Aorta (tissue), 5 donors: ENCODE measurements at regions not wholly inside any gene's neighbourhood (a gene's known extent, or its start where the extent isn't known, plus 50 kb on each side); places are given as distances from the start of the nearest gene placed in this dataset.

Source experiments
- ATAC-seq: fragments of 200-7000 bp; cut with Tn5 transposase; one replicate; pipeline ENCODE4 v1.9.1; 2022; ENCODE audit warnings: moderate library complexity; ENCODE audit not compliant: low FRiP score
- DNase-seq, 2 donors: peaks; one replicate each; pipeline ENCODE4 v3.0.0-alpha.2; 2020
- H3K27ac ChIP-seq, 2 donors: one replicate each; pipeline ENCODE4 v1.5.1; 2013; ENCODE audit warnings: low read length in 2 of 2, mild to moderate bottlenecking in 2 of 2, moderate library complexity in 2 of 2, control low read depth in 1 of 2, inconsistent platforms in 1 of 2, low read depth in 1 of 2
- H3K27me3 ChIP-seq, 2 donors: one replicate each; pipeline ENCODE4 v1.6.1; 2013; ENCODE audit warnings: control low read depth in 1 of 2, low read length in 1 of 2, mild to moderate bottlenecking in 1 of 2, moderate library complexity in 1 of 2; ENCODE audit not compliant: insufficient read depth in 2 of 2, control insufficient read depth in 1 of 2
- H3K36me3 ChIP-seq, 2 donors: one replicate each; pipeline ENCODE4 v1.6.1; 2013; ENCODE audit warnings: control low read depth in 1 of 2, low read length in 1 of 2, mild to moderate bottlenecking in 1 of 2; ENCODE audit not compliant: insufficient read depth in 2 of 2, control insufficient read depth in 1 of 2
- H3K4me1 ChIP-seq, 2 donors: one replicate each; pipeline ENCODE4 v1.6.1; 2013; ENCODE audit warnings: low read length in 2 of 2, control low read depth in 1 of 2, mild to moderate bottlenecking in 1 of 2, moderate library complexity in 1 of 2; ENCODE audit not compliant: insufficient read depth in 2 of 2, control insufficient read depth in 1 of 2
- H3K4me3 ChIP-seq, 2 donors: one replicate each; pipeline ENCODE4 v1.5.1; 2013; ENCODE audit warnings: low read length in 2 of 2, control low read depth in 1 of 2, mild to moderate bottlenecking in 1 of 2
- H3K9me3 ChIP-seq: one replicate; pipeline ENCODE4 v1.6.1; 2013; ENCODE audit warnings: mild to moderate bottlenecking, low read length; ENCODE audit not compliant: control insufficient read depth
- WGBS, 2 donors: extraction: QIAGEN DNeasy Blood & Tissue Kit; methylation state at CpG; one replicate each; pipeline ENCODE4 v1.1.7; 2013; 5-methylcytosine and 5-hydroxymethylcytosine counted together
- intact Hi-C, 2 donors: fragments of 100-400 bp; cut with DNase I; formaldehyde crosslinking; loops; one replicate each; pipeline versions ENCODE4 v1.14.2 to v1.15.0; 2022
- donor health status: healthy with polysubstance abuse.
- donor health status: Bipolar disorder and iron deficiency.
- donor health status: DM: no; HTN: no; CAD: no.
- donor health status: DM: no; HTN: no; CAD: no.
- donor health status: DM: yes; HTN: yes; CAD: no.

DNA sequence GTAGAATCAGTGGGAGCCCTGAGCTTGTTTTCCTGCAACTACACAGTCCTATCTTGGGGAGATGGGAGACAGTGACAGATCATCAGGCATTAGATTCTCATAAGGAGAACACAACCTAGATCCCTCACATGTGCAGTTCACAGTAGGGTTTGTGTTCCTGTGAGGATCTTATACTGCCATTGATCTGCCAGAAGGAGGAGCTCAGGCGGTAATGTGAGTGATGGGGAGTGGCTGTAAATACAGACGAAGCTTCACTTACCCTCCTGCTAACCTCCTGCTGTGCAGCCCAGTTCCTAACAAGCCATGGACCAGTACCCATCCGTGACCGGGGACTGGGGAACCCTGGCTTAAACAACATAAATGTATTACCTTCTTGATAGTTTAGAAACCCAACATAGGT is 1034.1 kb downstream of the BCL11B start:
- Histone ChIP-seq H3K27me3 (peaks cover 0 to 1% of the 10 kb centered on the region in 2 donors), H3K9me3 (no peaks in the 10 kb centered on the region), H3K27ac (no peak overlapping the region), H3K4me3 (no peak overlapping the region), H3K36me3 (no peaks in the 10 kb centered on the region), H3K4me1 (no peaks in the 10 kb centered on the region)
- intact Hi-C loops: no loop called here
- ATAC-seq: no peak
- WGBS, 2 donors: 74 to 86% methylated on average over 4 of the region's 4 CpGs
- no peak for DNase-seq

DNA sequence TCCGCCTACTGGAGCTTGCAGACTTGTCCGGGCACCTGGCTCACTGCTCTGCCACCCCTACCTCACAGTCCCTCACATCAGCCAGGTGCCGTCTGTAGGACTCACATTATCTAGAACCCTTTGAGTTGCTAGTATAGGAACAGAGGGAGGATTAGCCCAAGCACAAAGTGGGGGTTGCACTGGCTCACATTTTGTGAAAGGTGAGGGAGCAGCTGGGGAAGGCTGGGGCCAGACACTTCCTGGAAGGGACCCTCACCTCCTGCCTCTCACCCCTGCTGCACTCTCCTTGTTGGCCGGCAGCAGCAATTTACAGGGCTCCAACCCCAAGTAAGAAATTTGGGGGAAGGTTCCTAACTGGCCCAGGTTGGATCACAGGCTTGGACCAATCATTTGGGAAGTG is 1031.6 kb downstream of the BCL11B start:
- no peak for ATAC-seq
- no peak for DNase-seq
- Histone ChIP-seq H3K36me3 (no peaks in the 10 kb centered on the region), H3K4me1 (no peaks in the 10 kb centered on the region), H3K27me3 (no peaks in the 10 kb centered on the region), H3K9me3 (no peaks in the 10 kb centered on the region), H3K4me3 (no peak overlapping the region), H3K27ac (no peak overlapping the region)
- intact Hi-C loops: no loop called here
- 86 to 88% methylated on average over 4 of the region's 4 CpGs for WGBS, 2 donors

DNA sequence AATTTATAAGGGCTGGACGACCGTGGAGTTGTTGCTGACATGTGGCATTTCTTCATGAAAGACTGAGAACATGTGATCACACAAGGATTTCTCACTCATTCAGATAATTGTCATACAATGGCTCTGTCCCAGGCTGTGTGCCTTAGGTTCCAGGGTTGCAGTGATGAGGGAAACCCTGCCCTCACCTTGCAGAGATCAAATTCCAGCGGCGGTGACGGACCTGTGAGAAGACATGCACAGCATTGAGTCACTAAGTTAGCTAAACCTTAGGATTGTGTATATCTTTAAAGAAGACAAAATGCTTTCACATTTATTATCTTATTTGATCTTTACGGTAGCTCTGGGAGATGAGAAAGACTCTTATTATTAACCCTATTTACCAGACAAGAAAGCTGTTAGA is 1029.1 kb downstream of the BCL11B start:
- no peak overlapping the region for H3K27ac ChIP-seq
- 69 to 90% methylated on average over 6 of the region's 6 CpGs for WGBS, 2 donors
- intact Hi-C loops: no loop called here
- no peaks in the 10 kb centered on the region for H3K36me3 ChIP-seq
- no peak overlapping the region for H3K4me3 ChIP-seq
- H3K9me3 ChIP-seq: no peaks in the 10 kb centered on the region
- H3K4me1 ChIP-seq: no peaks in the 10 kb centered on the region
- H3K27me3 ChIP-seq: no peaks in the 10 kb centered on the region
- ATAC-seq (no peak), DNase-seq (no peak)

DNA sequence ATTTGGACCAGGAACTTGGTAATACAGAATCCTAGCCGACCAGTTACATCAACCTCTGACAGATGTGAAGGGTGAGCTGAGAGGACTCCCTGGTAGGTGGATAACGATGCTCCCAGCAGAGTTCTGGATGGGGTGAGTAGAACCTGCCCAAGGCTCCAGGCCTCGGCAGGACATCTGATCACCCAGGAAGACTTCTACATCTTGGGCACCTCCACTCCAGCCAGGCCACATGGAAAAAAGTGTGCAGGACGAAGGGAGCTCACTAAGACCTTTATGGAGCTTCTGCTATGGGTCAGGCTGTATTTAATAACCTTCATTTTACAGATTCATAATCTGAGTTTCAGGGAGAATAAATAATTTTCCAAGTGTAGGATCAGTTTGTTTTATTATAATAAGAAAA is 1028.7 kb downstream of the BCL11B start:
- H3K9me3 ChIP-seq: no peaks in the 10 kb centered on the region
- ATAC-seq (no peak), DNase-seq (no peak)
- 76 to 89% methylated on average over 4 of the region's 4 CpGs for WGBS, 2 donors
- intact Hi-C loops: no loop called here
- H3K4me1 ChIP-seq: no peaks in the 10 kb centered on the region
- no peak overlapping the region for H3K4me3 ChIP-seq
- no peaks in the 10 kb centered on the region for H3K27me3 ChIP-seq
- no peak overlapping the region for H3K27ac ChIP-seq
- H3K36me3 ChIP-seq: no peaks in the 10 kb centered on the region

DNA sequence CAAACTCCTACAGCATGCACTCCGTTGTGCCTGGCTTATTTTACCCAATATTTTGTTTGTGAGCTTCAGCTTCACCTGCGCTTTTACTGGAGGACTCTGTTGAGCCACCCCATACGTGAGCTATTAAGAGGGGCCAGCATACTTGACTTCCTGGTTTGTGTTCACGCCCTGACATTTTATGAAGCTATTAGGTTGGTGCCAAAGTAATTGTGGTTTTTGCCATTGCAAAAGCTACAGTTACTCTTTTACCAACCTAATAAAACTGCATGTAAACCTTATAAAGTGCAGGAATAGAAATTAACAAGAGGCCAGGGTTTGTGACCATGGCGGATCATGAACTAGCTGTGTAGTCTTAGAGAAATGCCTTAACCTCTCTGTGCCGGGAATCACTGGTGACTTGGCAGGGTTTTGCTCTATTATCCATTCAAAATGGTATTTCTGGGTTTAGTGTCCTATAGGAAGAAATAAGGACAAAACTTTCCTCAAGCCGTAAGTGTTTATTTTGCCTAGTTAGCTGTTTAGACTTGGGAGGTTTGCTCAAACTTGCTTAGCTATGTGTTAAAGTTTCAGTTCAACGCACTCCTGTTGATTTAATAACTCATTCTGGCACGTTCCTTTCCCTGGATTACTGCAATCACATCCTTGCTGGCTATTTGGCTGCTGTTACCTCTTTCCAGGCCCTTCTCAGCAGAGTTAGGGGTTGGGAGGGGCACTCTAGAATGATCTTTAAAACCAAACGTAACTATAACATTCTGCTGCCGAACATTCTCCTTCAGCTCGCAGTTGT is 1027.6 kb downstream of the BCL11B start:
- intact Hi-C loops: no loop called here
- Histone ChIP-seq H3K9me3 (no peaks in the 10 kb centered on the region), H3K36me3 (no peaks in the 10 kb centered on the region), H3K4me1 (no peaks in the 10 kb centered on the region), H3K27ac (no peak overlapping the region), H3K4me3 (no peak overlapping the region), H3K27me3 (no peaks in the 10 kb centered on the region)
- no peak for ATAC-seq
- no peak for DNase-seq
- WGBS, 2 donors: 41 to 55% methylated on average over 12 of the region's 12 CpGs

DNA sequence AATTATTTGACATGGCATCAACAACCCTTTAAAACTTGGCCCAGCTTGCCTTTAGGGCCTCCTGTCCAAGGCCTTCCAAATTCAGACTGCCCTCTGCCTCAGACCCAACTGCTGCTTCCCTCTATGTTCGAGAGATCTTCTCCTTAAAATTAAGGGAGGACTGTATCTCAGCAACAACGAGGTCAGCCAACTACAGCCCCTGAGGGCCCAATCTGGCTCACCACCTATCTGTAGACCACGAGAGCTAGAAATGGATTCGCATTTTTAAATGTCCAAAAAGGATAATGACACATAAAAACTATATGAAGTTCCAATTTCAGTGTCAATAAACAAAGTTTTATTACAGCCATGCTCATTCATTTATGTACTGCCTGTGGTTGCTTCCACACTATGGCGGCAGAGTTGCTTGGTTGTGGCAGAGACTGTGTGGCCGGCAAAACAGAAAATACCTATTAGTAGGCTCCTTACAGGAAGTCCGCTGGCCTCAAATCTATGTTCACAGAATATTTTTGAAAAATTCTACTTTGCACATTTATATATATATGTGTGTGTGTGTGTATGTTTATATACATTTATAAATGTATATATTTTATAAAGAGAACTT is 1026.9 kb downstream of the BCL11B start:
- Histone ChIP-seq H3K4me3 (no peak overlapping the region), H3K36me3 (no peaks in the 10 kb centered on the region), H3K27me3 (no peaks in the 10 kb centered on the region), H3K27ac (no peak overlapping the region), H3K9me3 (no peaks in the 10 kb centered on the region), H3K4me1 (no peaks in the 10 kb centered on the region)
- intact Hi-C loops: no loop called here
- no peak for ATAC-seq
- 83 to 87% methylated on average over 7 of the region's 7 CpGs for WGBS, 2 donors
- no peak for DNase-seq

DNA sequence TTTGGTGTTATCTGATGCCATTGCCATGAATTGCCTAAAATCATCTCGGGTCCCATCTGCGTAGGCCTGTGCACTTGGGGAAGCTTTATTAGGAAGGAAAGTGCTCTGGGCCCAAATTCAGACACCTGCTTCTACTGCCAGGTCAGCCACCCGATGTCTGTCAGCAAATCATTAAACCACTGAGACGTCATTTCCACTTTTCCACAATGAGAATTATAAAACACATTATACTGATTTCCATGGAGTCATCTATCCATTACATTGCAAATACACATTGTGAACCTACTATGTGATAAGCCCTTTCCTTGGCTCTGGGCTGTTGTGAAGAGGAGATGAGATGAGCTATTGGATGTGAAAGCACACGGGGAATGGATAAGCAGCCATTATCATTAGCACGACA is 1022.9 kb downstream of the BCL11B start:
- Histone ChIP-seq H3K4me3 (no peak overlapping the region), H3K9me3 (no peaks in the 10 kb centered on the region)
- WGBS, 2 donors: 83 to 91% methylated on average over 6 of the region's 6 CpGs

DNA sequence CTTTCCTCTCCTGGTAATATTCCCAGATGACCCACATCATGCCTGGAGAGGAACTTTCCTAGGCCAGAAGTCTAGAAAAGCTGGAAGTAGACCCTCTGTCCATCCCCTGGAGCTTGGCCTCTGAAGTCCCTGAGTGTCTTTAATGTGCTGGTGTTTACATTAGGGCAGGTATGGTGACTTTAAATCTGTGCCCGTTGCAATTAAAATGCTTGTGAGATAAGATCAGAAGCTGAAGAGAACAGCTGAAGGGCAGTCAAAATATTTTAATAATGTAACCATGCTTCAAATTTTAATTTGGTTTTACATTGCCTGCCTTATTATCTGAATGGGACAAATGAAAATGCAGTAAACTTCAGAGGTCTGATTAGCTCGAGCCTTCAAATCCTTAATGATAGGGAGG is 1022.5 kb downstream of the BCL11B start:
- H3K9me3 ChIP-seq: no peaks in the 10 kb centered on the region
- intact Hi-C loops: no loop called here
- H3K27ac ChIP-seq: no peak overlapping the region
- no peak overlapping the region for H3K4me3 ChIP-seq
- no peak for ATAC-seq
- no peaks in the 10 kb centered on the region for H3K4me1 ChIP-seq
- WGBS, 2 donors: 60 to 66% methylated on average over 2 of the region's 2 CpGs
- no peaks in the 10 kb centered on the region for H3K27me3 ChIP-seq
- no peak for DNase-seq
- H3K36me3 ChIP-seq: no peaks in the 10 kb centered on the region

More for the DNA sequence above, 1022.9 kb downstream of the BCL11B start:
- DNase-seq (no peak), ATAC-seq (no peak)
- H3K36me3 ChIP-seq: no peaks in the 10 kb centered on the region
- no peaks in the 10 kb centered on the region for H3K4me1 ChIP-seq
- intact Hi-C loops: no loop called here
- no peaks in the 10 kb centered on the region for H3K27me3 ChIP-seq
- no peak overlapping the region for H3K27ac ChIP-seq

DNA sequence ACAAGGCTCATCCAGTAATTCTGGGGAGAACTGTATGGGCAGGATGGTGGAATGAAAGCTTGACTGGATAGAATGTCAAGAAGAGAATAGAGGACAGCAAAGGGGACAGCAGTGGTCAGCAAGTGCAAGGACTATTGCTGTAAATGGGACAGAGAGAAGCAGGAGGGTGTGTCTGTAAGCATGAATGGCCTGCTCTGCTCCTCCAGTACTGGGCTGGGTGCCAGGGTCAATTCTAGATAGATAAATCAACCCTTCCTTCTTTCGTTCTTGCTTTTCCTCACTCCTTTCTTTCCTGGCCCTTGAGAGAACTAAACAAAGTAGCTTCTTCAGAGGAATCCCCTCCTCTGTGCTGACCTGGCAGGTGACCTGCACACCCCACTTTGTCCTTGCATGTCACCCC is 1019.2 kb downstream of the BCL11B start:
- intact Hi-C loops: no loop called here
- 38 to 44% methylated on average over 1 of the region's 1 CpG for WGBS, 2 donors
- DNase-seq (no peak), ATAC-seq (no peak)
- H3K27me3 ChIP-seq: no peaks in the 10 kb centered on the region
- no peak overlapping the region for H3K4me3 ChIP-seq
- no peaks in the 10 kb centered on the region for H3K36me3 ChIP-seq
- H3K4me1 ChIP-seq: no peaks in the 10 kb centered on the region
- peaks cover 2% of the 10 kb centered on the region for H3K9me3 ChIP-seq
- no peak overlapping the region for H3K27ac ChIP-seq
